ENCODE measurements at regions not wholly inside any gene's neighbourhood (a gene's known extent, or its start where the extent isn't known, plus 50 kb on each side); places are given as distances from the start of the nearest gene placed in this dataset.

DNA sequence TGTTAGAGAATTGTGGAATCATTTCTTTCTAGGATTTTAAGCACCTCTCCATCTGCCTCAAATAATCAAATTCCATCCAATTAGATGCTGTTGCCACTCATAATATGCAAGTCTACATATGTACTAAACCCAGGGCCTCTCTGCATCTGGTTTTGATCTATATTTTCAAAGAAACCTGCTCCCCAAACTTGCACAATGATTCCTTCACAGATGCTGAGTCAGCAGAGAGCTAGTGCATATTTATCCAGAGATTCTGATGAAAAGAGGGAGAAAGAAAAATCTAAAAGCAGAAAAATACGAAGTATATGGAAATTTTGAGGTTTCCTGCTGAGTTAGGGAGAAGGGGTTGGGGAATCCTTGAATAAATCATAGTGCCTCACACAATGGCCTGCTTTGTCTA lies 235.1 kb upstream of the RBFOX1 start:
- H3K4me3 ChIP-seq (ENCODE audit: low read depth, low read length): no peak overlapping the region
- H3K9me3 ChIP-seq (ENCODE audit: control insufficient read depth, insufficient read depth, low read depth, low read length): no peaks in the 10 kb centered on the region
- no peaks in the 10 kb centered on the region for H3K36me3 ChIP-seq (ENCODE audit: control insufficient read depth in 2 of 2, insufficient read depth in 1 of 2, low read length in 2 of 2)
- no peaks in the 10 kb centered on the region for H3K4me1 ChIP-seq (ENCODE audit: control insufficient read depth, insufficient read depth, low read length)
- ChIA-PET CTCF (no interaction called here), POLR2A (no interaction called here)
- no peak for TF ChIP-seq SETDB1 (IDR thresholded peaks at IDR 0.05; ENCODE audit: insufficient read length, low read length)
- TF ChIP-seq ZNF785 (tag by site-specific recombination; IDR thresholded peaks at IDR 0.05): no peak
- TF ChIP-seq YY2 (tag by site-specific recombination; IDR thresholded peaks at IDR 0.05): no peak
- TF ChIP-seq ZNF335 (tag by site-specific recombination; conservative IDR thresholded peaks at IDR 0.05): no peak
- no peak for TF ChIP-seq ZNF623 (tag by site-specific recombination; IDR thresholded peaks at IDR 0.05)
- TF ChIP-seq ZNF223 (tag by site-specific recombination; IDR thresholded peaks at IDR 0.05): no peak
- no peak for TF ChIP-seq ZNF211 (tag by site-specific recombination; IDR thresholded peaks at IDR 0.05; ENCODE audit: low read depth)
- no peak for TF ChIP-seq ZNF24 (tag by site-specific recombination; IDR thresholded peaks at IDR 0.05)
- TF ChIP-seq OVOL3 (tag by site-specific recombination; IDR thresholded peaks at IDR 0.05): no peak
- no peak for TF ChIP-seq ZNF747 (tag by site-specific recombination; IDR thresholded peaks at IDR 0.05)
- no peak for TF ChIP-seq ZNF2 (tag by site-specific recombination; IDR thresholded peaks at IDR 0.05)
- TF ChIP-seq ZIC2 (tag by site-specific recombination; IDR thresholded peaks at IDR 0.05): no peak
- TF ChIP-seq, protein P1, sequence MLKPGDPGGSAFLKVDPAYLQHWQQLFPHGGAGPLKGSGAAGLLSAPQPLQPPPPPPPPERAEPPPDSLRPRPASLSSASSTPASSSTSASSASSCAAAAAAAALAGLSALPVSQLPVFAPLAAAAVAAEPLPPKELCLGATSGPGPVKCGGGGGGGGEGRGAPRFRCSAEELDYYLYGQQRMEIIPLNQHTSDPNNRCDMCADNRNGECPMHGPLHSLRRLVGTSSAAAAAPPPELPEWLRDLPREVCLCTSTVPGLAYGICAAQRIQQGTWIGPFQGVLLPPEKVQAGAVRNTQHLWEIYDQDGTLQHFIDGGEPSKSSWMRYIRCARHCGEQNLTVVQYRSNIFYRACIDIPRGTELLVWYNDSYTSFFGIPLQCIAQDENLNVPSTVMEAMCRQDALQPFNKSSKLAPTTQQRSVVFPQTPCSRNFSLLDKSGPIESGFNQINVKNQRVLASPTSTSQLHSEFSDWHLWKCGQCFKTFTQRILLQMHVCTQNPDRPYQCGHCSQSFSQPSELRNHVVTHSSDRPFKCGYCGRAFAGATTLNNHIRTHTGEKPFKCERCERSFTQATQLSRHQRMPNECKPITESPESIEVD (tag by site-specific recombination; IDR thresholded peaks at IDR 0.05): no peak
- no peak for TF ChIP-seq REPIN1 (tag by site-specific recombination; IDR thresholded peaks at IDR 0.05; ENCODE audit: low read depth)
- TF ChIP-seq ZNF777 (tag by site-specific recombination; IDR thresholded peaks at IDR 0.05; ENCODE audit: borderline replicate concordance): no peak
- no peak for TF ChIP-seq ZNF791 (tag by site-specific recombination; IDR thresholded peaks at IDR 0.05)
- no peak for TF ChIP-seq ZNF174 (tag by site-specific recombination; IDR thresholded peaks at IDR 0.05)
- TF ChIP-seq ZNF768 (tag by site-specific recombination; IDR thresholded peaks at IDR 0.05): no peak
- H3K27ac ChIP-seq (ENCODE audit: extremely low read depth, low read depth, low read length): no peak overlapping the region

DNA sequence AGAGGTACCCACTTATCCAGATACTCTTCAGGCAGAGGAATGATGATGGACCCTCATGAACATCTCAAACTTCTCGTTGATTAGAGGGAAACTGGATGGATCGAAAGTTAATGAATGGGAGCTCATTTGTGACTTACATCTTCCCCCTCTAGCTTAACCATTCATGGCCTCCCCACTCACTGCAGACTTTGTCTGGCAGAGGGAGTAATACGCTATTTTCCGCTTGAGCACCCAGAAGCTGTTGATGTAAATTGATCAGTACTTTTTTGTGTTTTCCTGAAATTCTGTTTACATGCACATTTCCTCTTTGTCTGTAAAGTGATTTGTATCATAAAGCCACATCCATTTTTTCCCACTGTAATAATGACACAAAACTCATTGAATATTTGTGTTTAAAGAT lies 239.1 kb upstream of the RBFOX1 start:
- Histone ChIP-seq H3K36me3 (ENCODE audit: control insufficient read depth in 2 of 2, insufficient read depth in 1 of 2, low read length in 2 of 2) (no peaks in the 10 kb centered on the region), H3K9me3 (ENCODE audit: control insufficient read depth, insufficient read depth, low read depth, low read length) (no peaks in the 10 kb centered on the region), H3K4me3 (ENCODE audit: low read depth, low read length) (no peak overlapping the region), H3K27ac (ENCODE audit: extremely low read depth, low read depth, low read length) (no peak overlapping the region), H3K4me1 (ENCODE audit: control insufficient read depth, insufficient read depth, low read length) (no peaks in the 10 kb centered on the region)
- ChIA-PET CTCF (no interaction called here), POLR2A (no interaction called here)
- TF ChIP-seq GLIS2 (tag by site-specific recombination; IDR thresholded peaks at IDR 0.05) (no peak), ZXDB (tag by site-specific recombination; IDR thresholded peaks at IDR 0.05) (no peak), ZNF266 (tag by site-specific recombination; IDR thresholded peaks at IDR 0.05; ENCODE audit: low read depth) (no peak), HOXC10 (CRISPR knock-in tag; IDR thresholded peaks at IDR 0.05) (no peak), ZIC2 (tag by site-specific recombination; IDR thresholded peaks at IDR 0.05) (no peak), KLF16 (tag by site-specific recombination; IDR thresholded peaks at IDR 0.05) (no peak), ZNF114 (tag by site-specific recombination; IDR thresholded peaks at IDR 0.05) (no peak), ZNF747 (tag by site-specific recombination; IDR thresholded peaks at IDR 0.05) (no peak), ZBTB20 (tag by site-specific recombination; IDR thresholded peaks at IDR 0.05) (no peak), ZNF514 (tag by site-specific recombination; IDR thresholded peaks at IDR 0.05) (no peak), ZNF596 (tag by site-specific recombination; IDR thresholded peaks at IDR 0.05) (no peak), ZNF302 (tag by site-specific recombination; IDR thresholded peaks at IDR 0.05; ENCODE audit: low read depth) (no peak), ZNF404 (tag by site-specific recombination; IDR thresholded peaks at IDR 0.05) (no peak), ZSCAN16 (tag by site-specific recombination; IDR thresholded peaks at IDR 0.05) (no peak), HOXD13 (CRISPR knock-in tag; IDR thresholded peaks at IDR 0.05; ENCODE audit: borderline replicate concordance) (no peak), ZNF660 (tag by site-specific recombination; IDR thresholded peaks at IDR 0.05) (no peak)

Data from HEK293 (cell line).